RWPE1 (cell line): ENCODE measurements at regions not wholly inside any gene's neighbourhood (a gene's known extent, or its start where the extent isn't known, plus 50 kb on each side); places are given as distances from the start of the nearest gene placed in this dataset.

ENCODE experiments used
- CTCF ChIA-PET: fragments of 350-600 bp; sonication (Branson Sonifier 250); formaldehyde crosslinking; extraction: SDS; loops from one replicate; lab custom pipeline; 2021; lab: Yijun Ruan, JAX
- POLR2A ChIA-PET: fragments of 400-600 bp; formaldehyde crosslinking; extraction: SDS; loops from one replicate; lab custom pipeline; 2020; ENCODE audit warnings: antibody characterized with exemption; ENCODE audit not compliant: low non-redundant PET; lab: Yijun Ruan, JAX
- DNase-seq: peaks from one replicate; pipeline ENCODE4 v3.0.0; 2012; ENCODE audit warnings: low spot score
- H3K27ac ChIP-seq: fragments of 450-650 bp; 2 replicates; pipeline ENCODE4 v1.5.1; 2017
- TF ChIP-seq, protein P1 (sequence below): fragments of 450-650 bp; conservative IDR thresholded peaks from 2 replicates; pipeline ENCODE4 v1.5.1; 2017; ENCODE audit warnings: low read depth, mild to moderate bottlenecking

GRCh38 chr10:6756716-6757115, 176.6 kb upstream of the PRKCQ start:
- DNase-seq: no peak
- CTCF ChIA-PET: no interaction called here
- no peak overlapping the region for H3K27ac ChIP-seq
- TF ChIP-seq, protein P1, sequence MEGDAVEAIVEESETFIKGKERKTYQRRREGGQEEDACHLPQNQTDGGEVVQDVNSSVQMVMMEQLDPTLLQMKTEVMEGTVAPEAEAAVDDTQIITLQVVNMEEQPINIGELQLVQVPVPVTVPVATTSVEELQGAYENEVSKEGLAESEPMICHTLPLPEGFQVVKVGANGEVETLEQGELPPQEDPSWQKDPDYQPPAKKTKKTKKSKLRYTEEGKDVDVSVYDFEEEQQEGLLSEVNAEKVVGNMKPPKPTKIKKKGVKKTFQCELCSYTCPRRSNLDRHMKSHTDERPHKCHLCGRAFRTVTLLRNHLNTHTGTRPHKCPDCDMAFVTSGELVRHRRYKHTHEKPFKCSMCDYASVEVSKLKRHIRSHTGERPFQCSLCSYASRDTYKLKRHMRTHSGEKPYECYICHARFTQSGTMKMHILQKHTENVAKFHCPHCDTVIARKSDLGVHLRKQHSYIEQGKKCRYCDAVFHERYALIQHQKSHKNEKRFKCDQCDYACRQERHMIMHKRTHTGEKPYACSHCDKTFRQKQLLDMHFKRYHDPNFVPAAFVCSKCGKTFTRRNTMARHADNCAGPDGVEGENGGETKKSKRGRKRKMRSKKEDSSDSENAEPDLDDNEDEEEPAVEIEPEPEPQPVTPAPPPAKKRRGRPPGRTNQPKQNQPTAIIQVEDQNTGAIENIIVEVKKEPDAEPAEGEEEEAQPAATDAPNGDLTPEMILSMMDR: no peak
- POLR2A ChIA-PET: no interaction called here

DNA sequence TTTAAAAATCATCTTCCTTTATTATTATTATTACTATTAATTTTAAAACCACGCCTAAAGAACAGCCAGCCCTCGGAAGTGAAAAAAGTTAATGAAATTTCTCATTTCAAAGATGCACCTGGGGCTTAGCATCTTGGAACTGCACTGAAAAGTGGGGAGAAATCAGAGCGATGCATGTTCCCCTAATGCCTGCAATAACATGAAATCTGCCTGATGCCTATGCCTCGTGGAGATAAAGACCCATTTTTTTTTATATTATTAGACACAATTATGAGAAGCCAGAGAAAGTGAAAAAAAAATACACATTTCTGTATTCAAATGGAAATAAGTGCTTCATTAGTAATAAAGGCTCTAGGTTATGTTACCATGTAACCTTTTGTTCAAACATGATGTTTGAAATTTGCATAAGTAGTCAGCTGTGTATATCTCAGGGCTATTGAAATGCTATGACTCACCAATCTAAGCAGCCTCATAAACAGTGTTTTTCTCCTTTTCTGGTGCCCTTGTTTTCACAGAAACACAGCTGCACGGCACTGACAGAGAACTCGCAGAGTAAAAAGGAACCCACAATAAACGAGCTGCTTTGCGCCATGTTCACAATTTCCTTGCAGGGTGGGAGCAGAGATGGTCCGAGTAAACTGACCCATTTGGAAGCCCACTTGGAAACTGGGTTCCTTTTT, 175.8 kb upstream of the PRKCQ start:
- POLR2A ChIA-PET: no interaction called here
- CTCF ChIA-PET: interaction anchor here (0.6 kb wide), 1 partner anchor 212 kb away, joined by 5 read pairs; no protein-coding TSS in a partner anchor
- no peak overlapping the region for H3K27ac ChIP-seq
- TF ChIP-seq, protein P1: no peak
- DNase-seq: peak; percentile 46

GRCh38 chr10:6753644-6754043, 173.6 kb upstream of the PRKCQ start:
- CTCF ChIA-PET: no interaction called here
- POLR2A ChIA-PET: no interaction called here
- no peak overlapping the region for H3K27ac ChIP-seq
- DNase-seq: no peak
- TF ChIP-seq, protein P1: no peak

GRCh38 chr10:6751363-6751762, 171.3 kb upstream of the PRKCQ start:
- TF ChIP-seq, protein P1: no peak
- DNase-seq: no peak
- H3K27ac ChIP-seq: no peak overlapping the region
- POLR2A ChIA-PET: no interaction called here
- CTCF ChIA-PET: no interaction called here

DNA sequence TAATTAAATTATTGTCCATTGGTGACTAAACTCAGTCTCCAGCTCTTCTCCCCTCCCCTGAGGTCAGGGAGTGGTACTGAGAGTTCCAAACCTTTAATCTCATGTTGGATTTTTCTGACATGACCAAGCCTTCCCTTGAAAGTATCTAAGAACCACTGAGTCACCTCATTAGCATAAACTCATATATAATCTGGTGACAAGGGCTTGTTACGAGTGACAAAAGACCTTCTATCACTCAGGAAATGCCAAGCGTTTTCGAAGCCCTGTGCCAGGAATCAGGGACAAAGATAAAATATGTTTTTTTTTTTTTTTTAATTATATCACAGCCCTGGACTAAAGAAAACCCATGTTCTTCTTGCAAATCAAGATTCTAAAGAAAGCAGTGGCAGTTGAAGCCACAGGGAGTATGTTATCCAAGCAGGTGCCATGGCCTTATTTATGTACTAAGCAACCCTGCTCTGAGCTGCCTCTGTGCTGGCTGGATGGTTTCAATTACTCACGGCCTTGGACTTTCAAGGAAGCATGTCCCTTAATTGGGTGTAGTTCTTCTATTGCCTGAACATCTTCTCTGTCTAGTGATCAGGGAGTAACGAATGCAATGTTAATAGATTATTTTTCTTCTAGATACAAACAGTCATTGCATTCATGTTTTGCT, 169.0 kb upstream of the PRKCQ start:
- DNase-seq: peak; percentile 86

GRCh38 chr10:6748029-6748428, 168.0 kb upstream of the PRKCQ start:
- TF ChIP-seq, protein P1: no peak
- ChIA-PET POLR2A (no interaction called here), CTCF (interaction anchor here (0.5 kb wide), 1 partner anchor 309 kb away, joined by 3 read pairs; no protein-coding TSS in a partner anchor)
- no peak for DNase-seq
- H3K27ac ChIP-seq: peak overlapping the region; percentile 75; the same call in 1 of the 2 replicates

More for the DNA sequence above, 169.0 kb upstream of the PRKCQ start:
- peak overlapping the region; percentile 75 for H3K27ac ChIP-seq
- ChIA-PET CTCF (interaction anchor here (0.6 kb wide), 2 partner anchors 19 to 590 kb away, joined by 3 to 8 read pairs; no protein-coding TSS in a partner anchor), POLR2A (no interaction called here)
- TF ChIP-seq, protein P1: no peak
